B cell (primary cell): ENCODE measurements at regions not wholly inside any gene's neighbourhood (a gene's known extent, or its start where the extent isn't known, plus 50 kb on each side); places are given as distances from the start of the nearest gene placed in this dataset.
"Not testable (repeated sequence)": the region's sequence is repeated elsewhere in the genome, so short reads cannot be mapped to it uniquely, and the experiment has no call there.

Experiments used
- ATAC-seq: fragments of 200-7000 bp; cut with Tn5 transposase; one replicate; pipeline ENCODE4 v1.10.0; 2021; ENCODE audit warnings: low read depth, mild to moderate bottlenecking, moderate number of reproducible peaks, moderate library complexity
- CTCF ChIA-PET: fragments of 350-600 bp; sonication (Branson Sonifier 250); formaldehyde crosslinking; loops from one replicate; lab custom pipeline; 2021; ENCODE audit warnings: antibody characterized with exemption, inconsistent platforms; lab: Charles Lee
- POLR2A ChIA-PET: fragments of 350-600 bp; sonication (Branson Sonifier 250); formaldehyde crosslinking; loops from one replicate; lab custom pipeline; 2021; ENCODE audit warnings: antibody characterized with exemption; lab: Charles Lee
- DNase-seq: peaks from one replicate; pipeline ENCODE4 v3.0.0; 2013
- H2AFZ ChIP-seq: 2 replicates; pipeline ENCODE4 v1.6.1; 2012; ENCODE audit warnings: mild to moderate bottlenecking, low read depth, low read length; ENCODE audit not compliant: insufficient read depth, poor library complexity, severe bottlenecking
- H3K27ac ChIP-seq, 2 donors: 1 replicate in 1 of 2; 2 replicates in 1 of 2; pipeline ENCODE4 v1.5.1; 2012 to 2013; ENCODE audit warnings: low read length in 2 of 2, mild to moderate bottlenecking in 2 of 2, moderate library complexity in 1 of 2
- H3K27me3 ChIP-seq, 4 experiments: fragments of 200-600 bp in 1 of 4; sonication (generic) in 1 of 4; replicated peaks in 1 of 4; 1 replicate in 2 of 4; 2 replicates in 2 of 4; pipeline versions ENCODE4 v1.6.1 to v1.7.0; 2013 to 2016; ENCODE audit warnings: low read length in 3 of 4, mild to moderate bottlenecking in 2 of 4, mixed read lengths in 1 of 4, moderate library complexity in 1 of 4; ENCODE audit not compliant: insufficient read depth in 4 of 4, control insufficient read depth in 3 of 4; ENCODE audit errors: control extremely low read depth in 1 of 4
- H3K36me3 ChIP-seq, 2 experiments: replicated peaks in 1 of 2; 1 replicate in 1 of 2; 2 replicates in 1 of 2; pipeline versions ENCODE4 v1.6.1 to v1.7.1; 2013; ENCODE audit warnings: low read length in 1 of 2; ENCODE audit not compliant: insufficient read depth in 2 of 2, control insufficient read depth in 1 of 2; ENCODE audit errors: control extremely low read depth in 1 of 2, extremely low read depth in 1 of 2
- H3K4me1 ChIP-seq, 2 donors: fragments of 200-600 bp in 1 of 2; sonication (generic) in 1 of 2; 1 replicate in 1 of 2; 2 replicates in 1 of 2; pipeline versions ENCODE4 v1.5.1 to v1.6.1; 2013 to 2017; ENCODE audit warnings: low read length in 2 of 2; ENCODE audit not compliant: control insufficient read depth in 2 of 2, insufficient read depth in 2 of 2
- H3K4me2 ChIP-seq: replicated peaks from 2 replicates; pipeline ENCODE3; 2012; ENCODE audit warnings: mild to moderate bottlenecking, low read depth, low read length; ENCODE audit not compliant: poor library complexity, severe bottlenecking
- H3K4me3 ChIP-seq, 5 experiments: fragments of 200-600 bp in 1 of 5; sonication (generic) in 1 of 5; 1 replicate in 3 of 5; 2 replicates in 2 of 5; pipeline versions ENCODE4 v1.5.1 to v1.7.0; 2011 to 2016; ENCODE audit warnings: low read length in 4 of 5, mild to moderate bottlenecking in 4 of 5, low read depth in 2 of 5, control low read depth in 1 of 5, moderate library complexity in 1 of 5; ENCODE audit not compliant: insufficient read depth in 1 of 5; ENCODE audit errors: control extremely low read depth in 1 of 5, extremely low read depth in 1 of 5
- H3K79me2 ChIP-seq: fragments of 200-600 bp; sonication (generic); one replicate; pipeline ENCODE4 v1.6.0; 2016; ENCODE audit warnings: low read length; ENCODE audit not compliant: control insufficient read depth, insufficient read depth
- H3K9ac ChIP-seq: fragments of 200-600 bp; sonication (generic); 2 replicates; pipeline ENCODE4 v1.6.1; 2017; ENCODE audit warnings: mild to moderate bottlenecking, low read length, moderate library complexity
- H3K9me3 ChIP-seq, 3 donors: one replicate each; pipeline versions ENCODE4 v1.6.1 to v1.7.1; 2013; ENCODE audit warnings: low read length in 2 of 3; ENCODE audit not compliant: control insufficient read depth in 2 of 3, insufficient read depth in 1 of 3; ENCODE audit errors: control extremely low read depth in 1 of 3
- H4K20me1 ChIP-seq: 2 replicates; pipeline ENCODE4 v1.6.0; 2012; ENCODE audit warnings: mild to moderate bottlenecking, low read length; ENCODE audit not compliant: insufficient read depth, control insufficient read depth, poor library complexity, severe bottlenecking
- H3K27ac Mint-ChIP-seq: one replicate; pipeline ENCODE4 v1.8.0; 2021; ENCODE audit warnings: mixed read lengths
- H3K27me3 Mint-ChIP-seq: one replicate; pipeline ENCODE4 v1.8.0; 2021; ENCODE audit warnings: mixed read lengths
- H3K4me1 Mint-ChIP-seq: one replicate; pipeline ENCODE4 v1.8.0; 2021; ENCODE audit warnings: mixed read lengths
- H3K4me3 Mint-ChIP-seq: one replicate; pipeline ENCODE4 v1.8.0; 2021; ENCODE audit warnings: mixed read lengths
- H3K9me3 Mint-ChIP-seq: one replicate; pipeline ENCODE4 v1.8.0; 2022; ENCODE audit warnings: mixed read lengths; ENCODE audit not compliant: insufficient read depth
- EZH2 ChIP-seq: IDR thresholded peaks from 2 replicates; pipeline ENCODE4 v1.6.1; 2012; ENCODE audit warnings: borderline replicate concordance, low read depth, mild to moderate bottlenecking, moderate library complexity, low read length; ENCODE audit not compliant: insufficient read depth, poor library complexity, severe bottlenecking
- WGBS: methylation state at CpG from one replicate; pipeline ENCODE4 v1.1.5; 2013; ENCODE audit warnings: missing lambda C conversion rate; ENCODE audit not compliant: insufficient coverage; 5-methylcytosine and 5-hydroxymethylcytosine counted together
- intact Hi-C: fragments of 100-400 bp; cut with micrococcal nuclease; formaldehyde crosslinking; loops from one replicate; pipeline ENCODE4 v1.10.0; 2022
- TF ChIP-seq, protein P1 (sequence below): fragments of 200-600 bp; IDR thresholded peaks from one replicate; pipeline ENCODE4 v1.8.0; 2022; ENCODE audit warnings: antibody characterized with exemption, mild to moderate bottlenecking

- TF ChIP-seq, protein P1, sequence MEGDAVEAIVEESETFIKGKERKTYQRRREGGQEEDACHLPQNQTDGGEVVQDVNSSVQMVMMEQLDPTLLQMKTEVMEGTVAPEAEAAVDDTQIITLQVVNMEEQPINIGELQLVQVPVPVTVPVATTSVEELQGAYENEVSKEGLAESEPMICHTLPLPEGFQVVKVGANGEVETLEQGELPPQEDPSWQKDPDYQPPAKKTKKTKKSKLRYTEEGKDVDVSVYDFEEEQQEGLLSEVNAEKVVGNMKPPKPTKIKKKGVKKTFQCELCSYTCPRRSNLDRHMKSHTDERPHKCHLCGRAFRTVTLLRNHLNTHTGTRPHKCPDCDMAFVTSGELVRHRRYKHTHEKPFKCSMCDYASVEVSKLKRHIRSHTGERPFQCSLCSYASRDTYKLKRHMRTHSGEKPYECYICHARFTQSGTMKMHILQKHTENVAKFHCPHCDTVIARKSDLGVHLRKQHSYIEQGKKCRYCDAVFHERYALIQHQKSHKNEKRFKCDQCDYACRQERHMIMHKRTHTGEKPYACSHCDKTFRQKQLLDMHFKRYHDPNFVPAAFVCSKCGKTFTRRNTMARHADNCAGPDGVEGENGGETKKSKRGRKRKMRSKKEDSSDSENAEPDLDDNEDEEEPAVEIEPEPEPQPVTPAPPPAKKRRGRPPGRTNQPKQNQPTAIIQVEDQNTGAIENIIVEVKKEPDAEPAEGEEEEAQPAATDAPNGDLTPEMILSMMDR = no peak
- TF ChIP-seq EZH2 = no peak
- POLR2A ChIA-PET = no interaction called here
- no peak overlapping the region for H3K4me3 ChIP-seq
- Mint-ChIP-seq H3K27ac (no peak overlapping the region), H3K4me3 (no peak overlapping the region), H3K9me3 (peaks cover 2% of the 10 kb centered on the region), H3K4me1 (no peaks in the 10 kb centered on the region), H3K27me3 (no peaks in the 10 kb centered on the region)
- no peak overlapping the region for H3K27ac ChIP-seq
- no peak overlapping the region for H3K4me2 ChIP-seq
- no peaks in the 10 kb centered on the region for H3K4me1 ChIP-seq
- no peaks in the 10 kb centered on the region for H3K36me3 ChIP-seq
- H3K9me3 ChIP-seq = no peaks in the 10 kb centered on the region
- no peak for DNase-seq
- H3K27me3 ChIP-seq = no peaks in the 10 kb centered on the region
- intact Hi-C loops = no loop called here
- CTCF ChIA-PET = no interaction called here
- no peak for ATAC-seq
- H2AFZ ChIP-seq = no peak overlapping the region
- no peak overlapping the region for H3K9ac ChIP-seq
- 15% methylated on average over 3 of the region's 5 CpGs for WGBS
- H3K79me2 ChIP-seq = no peaks in the 10 kb centered on the region
- no peaks in the 10 kb centered on the region for H4K20me1 ChIP-seq
Measured at GRCh38 chr15:92763459-92763858, 107.9 kb upstream of the FAM174B start.

DNA sequence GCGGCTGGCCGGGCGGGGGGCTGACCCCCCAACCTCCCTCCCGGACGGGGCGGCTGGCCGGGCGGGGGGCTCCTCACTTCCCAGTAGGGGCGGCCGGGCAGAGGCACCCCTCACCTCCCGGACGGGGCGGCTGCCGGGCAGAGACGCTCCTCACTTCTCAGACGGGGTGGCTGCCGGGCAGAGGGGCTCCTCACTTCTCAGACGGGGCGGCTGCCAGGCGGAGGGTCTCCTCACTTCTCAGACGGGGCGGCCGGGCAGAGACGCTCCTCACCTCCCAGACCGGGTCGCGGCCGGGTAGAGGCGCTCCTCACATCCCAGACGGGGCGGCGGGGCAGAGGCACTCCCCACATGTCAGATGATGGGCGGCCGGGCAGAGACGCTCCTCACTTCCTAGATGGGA lies 112.6 kb upstream of the FAM174B start:
- H3K4me2 ChIP-seq, ATAC-seq, H3K9ac ChIP-seq, H3K4me3 Mint-ChIP-seq, H3K27me3 ChIP-seq, DNase-seq, H3K9me3 ChIP-seq, H3K4me1 ChIP-seq, H3K27ac ChIP-seq, H2AFZ ChIP-seq, H3K4me1 Mint-ChIP-seq, H3K4me3 ChIP-seq, H3K27ac Mint-ChIP-seq, H4K20me1 ChIP-seq, POLR2A ChIA-PET, CTCF ChIA-PET, H3K27me3 Mint-ChIP-seq, intact Hi-C loops, H3K36me3 ChIP-seq, H3K9me3 Mint-ChIP-seq, H3K79me2 ChIP-seq: not testable (repeated sequence)
- WGBS = 97% methylated on average over 13 of the region's 35 CpGs
